ENCODE measurements at regions not wholly inside any gene's neighbourhood (a gene's known extent, or its start where the extent isn't known, plus 50 kb on each side); places are given as distances from the start of the nearest gene placed in this dataset.

- no peak for TF ChIP-seq ZFP3 (CRISPR knock-in tag; IDR thresholded peaks at IDR 0.05)
- TF ChIP-seq POU6F1 (CRISPR knock-in tag; IDR thresholded peaks at IDR 0.05; ENCODE audit: borderline replicate concordance, low read depth): no peak
- no peak for TF ChIP-seq TSHZ2 (CRISPR knock-in tag; IDR thresholded peaks at IDR 0.05)
- TF ChIP-seq ISL1 (CRISPR knock-in tag; IDR thresholded peaks at IDR 0.05): no peak
- no peak for TF ChIP-seq CREB5 (CRISPR knock-in tag; IDR thresholded peaks at IDR 0.05; ENCODE audit: low read depth)
- TF ChIP-seq GLIS3 (CRISPR knock-in tag; IDR thresholded peaks at IDR 0.05): no peak
- TF ChIP-seq PATZ1 (CRISPR knock-in tag; IDR thresholded peaks at IDR 0.05; ENCODE audit: borderline replicate concordance): no peak
- TF ChIP-seq ARNTL (CRISPR knock-in tag; IDR thresholded peaks at IDR 0.05; ENCODE audit: borderline replicate concordance, low read depth): no peak
- no peak for TF ChIP-seq ZFP30 (CRISPR knock-in tag; IDR thresholded peaks at IDR 0.05)
- TF ChIP-seq CSDC2 (CRISPR knock-in tag; IDR thresholded peaks at IDR 0.05): no peak
- TF ChIP-seq OSR1 (CRISPR knock-in tag; IDR thresholded peaks at IDR 0.05): no peak
- TF ChIP-seq CSRNP3 (CRISPR knock-in tag; IDR thresholded peaks at IDR 0.05): no peak
- TF ChIP-seq RARB (CRISPR knock-in tag; IDR thresholded peaks at IDR 0.05): no peak
Observed at GRCh38 chr2:176826356-176826755, 386.2 kb upstream of the HNRNPA3 start.
